Transverse colon (tissue), 4 donors: ENCODE measurements at regions not wholly inside any gene's neighbourhood (a gene's known extent, or its start where the extent isn't known, plus 50 kb on each side); places are given as distances from the start of the nearest gene placed in this dataset.

Experiments used
- CTCF ChIP-seq, 5 experiments: fragments of 200-600 bp in 3 of 5; fragments of 450-650 bp in 2 of 5; sonication (generic) in 3 of 5; IDR thresholded peaks; 1 replicate in 2 of 5; 2 replicates in 3 of 5; pipeline ENCODE4 v1.5.1; 2016 to 2017; ENCODE audit warnings: antibody characterized with exemption in 5 of 5, inconsistent platforms in 3 of 5, mild to moderate bottlenecking in 2 of 5, moderate library complexity in 1 of 5
- EP300 ChIP-seq: sonication (generic); formaldehyde crosslinking; IDR thresholded peaks from one replicate; pipeline ENCODE4 v1.6.1; 2017; ENCODE audit warnings: antibody characterized with exemption, low read depth
- POLR2A ChIP-seq: fragments of 450-650 bp; IDR thresholded peaks from one replicate; pipeline ENCODE4 v1.6.1; 2016; ENCODE audit warnings: antibody characterized with exemption, mild to moderate bottlenecking, moderate library complexity
- POLR2AphosphoS5 ChIP-seq, 3 donors: sonication (generic); formaldehyde crosslinking; IDR thresholded peaks; one replicate each; pipeline ENCODE4 v1.6.1; 2016; ENCODE audit warnings: antibody characterized with exemption in 3 of 3

GRCh38 chr10:30750971-30751677 lies 121.6 kb upstream of the LYZL2 start:
- TF ChIP-seq POLR2A (no peak), CTCF (IDR thresholded peaks at IDR 0.05) (no peak), POLR2AphosphoS5 (IDR thresholded peaks at IDR 0.05) (no peak), EP300 (no peak)
